Stimulated activated CD4-positive, alpha-beta T cell treated with anti-CD3 and anti-CD28 coated beads, Interleukin-15, amount 100 ng/mL, for 48 hours (primary cell): ENCODE measurements at regions not wholly inside any gene's neighbourhood (a gene's known extent, or its start where the extent isn't known, plus 50 kb on each side); places are given as distances from the start of the nearest gene placed in this dataset.

ENCODE experiments used
- DNase-seq, 2 donors: peaks; one replicate each; pipeline ENCODE4 v3.0.0-alpha.2; 2020; ENCODE audit warnings: low read depth in 2 of 2

GRCh38 chr1:79457562-79458224 lies 451.2 kb upstream of the ADGRL4 start:
- DNase-seq, result no peak

- DNase-seq, result no peak
These were observed 441.9 kb upstream of the ADGRL4 start for GRCh38 chr1:79448426-79448825.

- DNase-seq, result no peak
These were observed 434.7 kb upstream of the ADGRL4 start for GRCh38 chr1:79441238-79441637.

GRCh38 chr1:79437540-79437939 lies 431.0 kb upstream of the ADGRL4 start:
- no peak for DNase-seq

- no peak for DNase-seq
These were observed 424.8 kb upstream of the ADGRL4 start for GRCh38 chr1:79431340-79431739.

- DNase-seq, result no peak
These were observed 423.9 kb upstream of the ADGRL4 start for GRCh38 chr1:79430437-79430836.

- DNase-seq, result no peak
These were observed 416.2 kb upstream of the ADGRL4 start for GRCh38 chr1:79422726-79423125.

- no peak for DNase-seq
These were observed 392.0 kb upstream of the ADGRL4 start for GRCh38 chr1:79398501-79398900.

- DNase-seq, result no peak
These were observed 390.4 kb upstream of the ADGRL4 start for GRCh38 chr1:79396901-79397300.

GRCh38 chr1:79388694-79389361 lies 382.3 kb upstream of the ADGRL4 start:
- no peak for DNase-seq

GRCh38 chr1:79386730-79387129 lies 380.2 kb upstream of the ADGRL4 start:
- no peak for DNase-seq

GRCh38 chr1:79380078-79380477 lies 373.5 kb upstream of the ADGRL4 start:
- DNase-seq, result no peak

GRCh38 chr1:79376106-79376505 lies 369.6 kb upstream of the ADGRL4 start:
- no peak for DNase-seq

GRCh38 chr1:79375352-79375751 lies 368.8 kb upstream of the ADGRL4 start:
- no peak for DNase-seq

- DNase-seq, result no peak
These were observed 367.9 kb upstream of the ADGRL4 start for GRCh38 chr1:79374397-79374796.

GRCh38 chr1:79373481-79374125 lies 367.1 kb upstream of the ADGRL4 start:
- no peak for DNase-seq

- DNase-seq, result no peak
These were observed 365.3 kb upstream of the ADGRL4 start for GRCh38 chr1:79371802-79372201.

GRCh38 chr1:79369091-79369490 lies 362.6 kb upstream of the ADGRL4 start:
- no peak for DNase-seq

- DNase-seq, result no peak
These were observed 358.4 kb upstream of the ADGRL4 start for GRCh38 chr1:79364896-79365295.

GRCh38 chr1:79363430-79363829 lies 356.9 kb upstream of the ADGRL4 start:
- no peak for DNase-seq

GRCh38 chr1:79362470-79362869 lies 355.9 kb upstream of the ADGRL4 start:
- no peak for DNase-seq

- DNase-seq, result no peak
These were observed 348.6 kb upstream of the ADGRL4 start for GRCh38 chr1:79355090-79355489.

GRCh38 chr1:79353224-79353623 lies 346.7 kb upstream of the ADGRL4 start:
- no peak for DNase-seq
